ENCODE measurements at regions not wholly inside any gene's neighbourhood (a gene's known extent, or its start where the extent isn't known, plus 50 kb on each side); places are given as distances from the start of the nearest gene placed in this dataset.
"Not testable (repeated sequence)": the region's sequence is repeated elsewhere in the genome, so short reads cannot be mapped to it uniquely, and the experiment has no call there.

- no peak for DNase-seq
Measured at GRCh38 chr3:44108481-44108880, 133.2 kb upstream of the TOPAZ1 start.

DNA sequence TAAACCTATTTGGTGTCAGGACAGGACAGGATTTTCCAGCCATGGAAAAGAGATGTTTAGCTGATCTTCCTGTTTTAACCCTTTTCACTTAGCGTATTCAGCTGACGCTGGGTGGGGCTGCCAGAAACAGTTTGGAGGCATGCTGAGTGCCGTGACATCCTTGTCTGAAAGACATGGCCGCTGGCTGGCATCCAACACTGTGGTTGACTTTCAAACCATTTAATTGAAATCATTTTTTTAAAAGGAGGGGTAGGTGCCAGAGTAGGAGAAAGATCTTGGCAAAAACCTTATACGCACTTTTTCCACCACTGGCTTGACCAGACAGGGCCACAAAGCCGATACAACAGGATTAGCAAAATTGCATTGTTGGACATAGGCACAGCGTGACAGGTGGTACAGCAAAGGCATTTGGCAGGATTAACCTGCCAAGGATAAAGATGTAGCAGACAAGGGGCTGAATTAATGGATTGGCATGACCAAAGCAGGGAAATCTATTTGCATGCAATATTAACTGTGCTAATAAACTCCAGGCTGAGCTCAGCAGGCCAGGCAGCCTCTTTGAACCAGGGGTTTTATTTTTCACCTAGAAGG is 131.8 kb upstream of the TOPAZ1 start:
- no peak for DNase-seq

- no peak for DNase-seq
Measured at GRCh38 chr3:44110648-44111047, 131.0 kb upstream of the TOPAZ1 start.

- no peak for DNase-seq
Measured at GRCh38 chr3:44111482-44111881, 130.2 kb upstream of the TOPAZ1 start.

DNA sequence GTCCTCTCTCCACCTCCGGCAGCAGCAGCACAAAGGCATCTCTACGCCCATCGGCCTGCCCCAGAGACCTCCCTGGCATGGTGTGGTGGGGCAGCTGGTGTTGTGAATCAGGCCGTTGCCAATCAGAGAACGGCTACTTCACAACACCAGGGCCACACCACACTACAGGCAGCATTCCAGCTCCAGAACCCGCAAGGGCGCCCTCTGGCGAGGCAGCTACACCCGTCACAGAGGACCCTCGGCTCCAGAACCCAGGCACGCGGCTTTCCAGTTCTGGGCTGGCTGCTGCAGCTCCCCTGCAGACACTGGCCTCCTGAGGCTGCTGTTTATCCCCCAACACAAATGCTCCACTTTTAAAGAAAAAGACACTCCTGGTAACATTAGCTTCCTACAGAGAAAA is 127.5 kb upstream of the TOPAZ1 start:
- no peak for DNase-seq

GRCh38 chr3:44117239-44117638 is 124.4 kb upstream of the TOPAZ1 start:
- no peak for DNase-seq

DNA sequence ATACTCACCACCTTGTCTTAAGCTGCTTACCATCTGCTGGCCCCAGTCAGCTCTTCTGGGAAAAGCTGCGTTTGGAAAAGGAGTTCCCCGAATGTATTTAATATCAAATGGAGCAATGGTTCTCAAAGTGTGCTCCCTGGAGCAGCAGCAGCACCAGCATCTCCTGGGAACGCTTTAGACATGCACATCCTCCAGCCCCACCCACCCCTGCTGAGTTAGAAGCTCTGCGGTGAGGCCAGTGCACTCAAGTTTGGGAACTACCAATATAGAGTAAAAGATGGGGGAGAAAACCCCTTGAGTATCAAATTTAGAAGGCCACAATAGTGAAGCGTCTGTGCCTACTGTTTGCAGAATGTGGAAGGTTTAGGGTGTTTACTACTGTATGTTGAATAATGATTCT is 124.0 kb upstream of the TOPAZ1 start:
- DNase-seq = no peak

DNA sequence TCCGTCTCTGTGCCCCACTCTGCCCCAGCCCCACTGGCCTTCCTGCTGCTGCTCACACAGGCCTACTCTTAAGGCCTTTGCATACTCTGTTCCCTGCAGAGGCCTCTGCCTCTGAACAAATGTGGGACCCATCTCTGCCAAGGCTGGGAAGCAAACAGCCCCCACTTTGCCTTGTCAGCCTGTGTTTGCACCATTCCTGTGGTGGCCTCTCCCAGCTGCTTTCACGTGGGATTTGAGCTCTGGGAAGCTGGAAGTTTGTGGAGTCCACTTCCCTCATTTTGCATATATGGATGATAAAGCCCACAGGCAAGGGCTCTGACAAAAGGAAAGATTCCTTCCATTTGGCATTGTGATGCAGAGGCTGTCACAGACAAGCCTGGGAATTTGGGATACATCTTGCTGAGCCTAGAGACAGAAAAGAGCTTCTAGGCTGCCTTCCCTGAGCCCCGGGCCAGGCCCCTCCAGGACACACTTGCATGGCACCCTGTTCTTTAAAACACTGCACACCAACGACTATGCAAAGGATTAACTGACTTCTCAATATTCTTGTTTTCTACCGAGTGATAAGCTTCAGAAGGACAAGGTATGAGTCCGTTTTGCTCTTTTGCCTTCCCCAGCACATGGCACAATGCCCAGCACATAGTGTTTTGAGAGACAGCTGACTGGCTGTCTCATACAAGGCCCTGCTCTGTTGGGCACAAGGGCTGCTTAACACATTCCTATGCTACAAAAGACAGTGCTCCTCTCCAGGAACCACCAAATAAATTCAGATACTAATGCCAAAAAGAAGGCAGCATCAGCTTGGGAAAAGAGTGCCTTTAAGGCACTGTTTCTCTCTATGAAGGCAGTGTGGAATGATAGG is 120.7 kb upstream of the TOPAZ1 start:
- no peak for DNase-seq

DNA sequence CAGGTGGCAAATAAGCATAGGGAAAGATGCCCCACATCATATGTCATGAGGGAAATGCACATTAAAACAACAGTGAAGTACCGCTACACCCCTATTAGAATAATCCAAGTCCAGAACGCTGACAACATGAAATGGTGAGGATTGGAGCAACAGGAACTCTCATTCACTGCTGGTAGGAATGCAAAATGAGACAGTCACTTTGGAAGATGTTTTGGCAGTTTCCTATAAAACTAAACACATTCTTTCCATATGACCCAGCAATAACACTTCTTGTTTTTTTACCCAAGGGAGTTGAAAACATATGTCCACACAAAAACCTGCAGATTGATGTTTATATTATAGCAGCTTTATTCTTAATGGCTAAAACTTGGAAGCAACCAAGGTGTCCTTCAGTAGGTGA is 116.4 kb upstream of the TOPAZ1 start:
- DNase-seq = no peak

DNA sequence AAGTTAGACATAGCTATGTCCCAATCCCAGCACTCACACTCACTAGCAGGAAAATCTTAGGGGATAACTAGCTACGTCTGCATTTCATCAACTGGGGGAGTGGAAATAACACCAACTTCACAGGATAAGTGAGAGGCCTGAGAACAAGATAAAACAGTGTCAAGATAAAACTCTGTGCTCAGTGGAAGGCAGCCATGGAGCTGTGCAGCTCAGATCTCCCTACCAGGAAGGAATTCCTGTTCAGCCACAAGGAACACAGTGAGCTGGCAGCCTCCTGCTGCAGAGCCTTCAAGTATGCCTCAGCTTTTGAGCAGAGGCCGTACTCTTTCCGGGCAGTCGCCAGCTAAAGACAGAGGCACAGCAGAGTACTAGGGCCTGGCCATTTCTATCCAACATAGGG is 115.8 kb upstream of the TOPAZ1 start:
- no peak for DNase-seq

- no peak for DNase-seq
Measured at GRCh38 chr3:44128057-44128775, 113.5 kb upstream of the TOPAZ1 start.

DNA sequence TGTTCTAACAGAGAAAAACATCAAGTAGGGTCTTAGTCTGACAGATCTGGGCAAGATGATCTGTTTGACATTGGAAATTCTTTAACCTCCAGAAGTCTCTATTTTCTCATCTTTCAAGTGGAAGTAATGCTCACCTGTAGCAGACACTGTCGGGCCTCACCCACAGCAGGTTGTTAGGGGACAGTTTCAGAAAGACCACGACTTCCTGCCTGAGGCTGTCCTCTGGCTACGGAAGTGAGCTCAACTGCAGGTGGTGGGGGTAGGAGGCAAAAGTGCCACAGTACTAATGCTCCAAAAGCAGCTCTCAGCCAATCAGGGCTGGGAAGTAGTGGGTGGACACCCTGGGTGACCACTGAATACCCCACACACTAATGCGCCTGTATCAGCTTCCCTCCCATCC is 111.4 kb upstream of the TOPAZ1 start:
- DNase-seq = no peak

- DNase-seq = no peak
Measured at GRCh38 chr3:44132061-44132460, 109.6 kb upstream of the TOPAZ1 start.

GRCh38 chr3:44132593-44132992 is 109.1 kb upstream of the TOPAZ1 start:
- no peak for DNase-seq

DNA sequence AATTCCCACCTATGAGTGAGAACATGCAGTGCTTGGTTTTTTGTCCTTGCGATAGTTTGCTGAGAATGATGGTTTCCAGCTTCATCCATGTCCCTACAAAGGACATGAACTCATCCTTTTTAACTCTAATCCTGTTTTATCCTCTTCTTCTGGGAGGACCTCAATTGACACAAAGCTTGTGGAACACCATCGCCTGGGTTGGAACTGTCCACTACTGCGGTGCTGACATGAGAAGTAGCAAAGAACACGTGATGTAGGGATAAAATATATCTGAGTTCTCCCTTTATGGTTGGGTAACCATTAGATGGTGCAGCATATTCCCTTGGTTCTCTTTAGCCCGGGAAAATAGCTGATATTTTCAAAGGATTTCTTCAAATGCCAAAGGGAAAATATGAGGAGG is 105.3 kb upstream of the TOPAZ1 start:
- no peak for DNase-seq

DNA sequence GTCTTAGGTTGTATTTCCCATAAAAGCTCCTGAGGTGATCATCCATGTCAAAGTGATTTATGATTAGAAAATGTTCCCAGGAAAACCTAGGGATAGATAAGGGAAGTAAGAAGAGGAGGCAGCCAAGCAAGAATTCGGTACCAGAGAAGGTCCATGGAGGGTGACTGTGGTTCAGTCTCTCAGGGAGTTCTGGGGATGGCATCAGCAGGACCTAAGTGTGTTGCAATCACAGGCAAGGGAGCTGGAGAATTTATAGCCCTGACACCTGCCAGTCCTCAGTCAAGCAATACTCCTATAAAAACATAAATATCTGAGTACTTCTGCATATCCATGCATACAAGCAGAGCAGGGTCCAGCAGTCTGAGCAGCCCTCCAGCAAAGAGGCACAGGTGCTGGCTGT is 95.6 kb upstream of the TOPAZ1 start:
- no peak for DNase-seq

- DNase-seq = no peak
Measured at GRCh38 chr3:44159696-44160300, 81.9 kb upstream of the TOPAZ1 start.

DNA sequence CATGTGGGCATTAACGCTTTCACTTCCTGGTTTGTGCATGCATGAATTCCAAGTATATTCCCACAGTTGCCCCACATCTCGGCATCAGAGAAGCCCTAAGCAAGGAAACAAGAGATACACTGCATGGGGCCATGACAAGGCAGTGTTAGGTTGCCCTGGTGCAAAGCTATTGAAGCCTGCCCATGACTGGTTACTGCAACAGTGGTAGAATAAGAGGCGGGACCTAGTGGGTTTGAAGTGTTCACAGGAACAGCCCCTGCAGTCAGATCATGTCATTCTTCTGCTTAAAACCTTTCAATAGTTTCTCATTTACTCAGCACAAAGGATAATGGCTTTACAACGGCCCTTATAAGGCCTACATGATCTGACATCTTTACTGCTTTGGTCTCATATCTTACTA is 80.9 kb upstream of the TOPAZ1 start:
- no peak for DNase-seq

DNA sequence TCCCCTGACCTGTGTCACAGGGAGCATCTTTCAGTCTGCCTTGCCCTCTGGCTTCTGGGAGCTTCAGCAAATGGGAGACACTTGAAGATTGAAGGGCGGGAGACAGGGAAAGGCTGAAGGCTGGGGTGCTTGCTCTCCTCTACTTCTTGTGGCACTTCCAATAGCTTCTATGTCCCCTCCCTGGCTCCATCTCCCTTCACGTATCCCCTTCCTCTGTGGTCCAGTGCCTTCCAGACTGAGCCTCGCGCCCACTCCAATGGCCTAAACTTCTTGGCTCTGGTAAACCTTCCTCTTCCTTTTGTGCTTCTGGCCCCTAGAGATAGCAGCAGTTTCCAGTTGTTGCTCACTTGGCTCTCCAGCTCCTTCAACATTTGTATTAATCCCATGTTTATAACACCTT is 69.8 kb upstream of the TOPAZ1 start:
- DNase-seq = no peak

DNA sequence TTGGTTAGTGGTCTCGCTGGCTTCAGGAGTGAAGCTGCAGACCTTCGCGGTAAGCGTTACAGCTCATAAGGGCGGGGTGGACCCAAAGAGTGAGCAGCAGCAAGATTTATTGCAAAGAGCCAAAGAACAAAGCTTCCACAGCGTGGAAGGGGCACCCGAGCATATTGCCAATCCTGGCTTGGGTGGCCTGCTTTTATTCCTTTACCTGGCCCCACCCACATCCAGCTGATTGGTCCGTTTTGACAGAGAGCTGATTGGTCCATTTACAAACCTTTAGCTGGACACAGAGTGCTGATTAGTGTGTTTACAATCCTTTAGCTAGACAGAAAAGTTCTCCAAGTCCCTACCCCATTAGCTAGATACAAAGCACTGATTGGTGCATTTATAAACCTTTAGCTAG is 69.0 kb upstream of the TOPAZ1 start:
- DNase-seq = not testable (repeated sequence)

DNA sequence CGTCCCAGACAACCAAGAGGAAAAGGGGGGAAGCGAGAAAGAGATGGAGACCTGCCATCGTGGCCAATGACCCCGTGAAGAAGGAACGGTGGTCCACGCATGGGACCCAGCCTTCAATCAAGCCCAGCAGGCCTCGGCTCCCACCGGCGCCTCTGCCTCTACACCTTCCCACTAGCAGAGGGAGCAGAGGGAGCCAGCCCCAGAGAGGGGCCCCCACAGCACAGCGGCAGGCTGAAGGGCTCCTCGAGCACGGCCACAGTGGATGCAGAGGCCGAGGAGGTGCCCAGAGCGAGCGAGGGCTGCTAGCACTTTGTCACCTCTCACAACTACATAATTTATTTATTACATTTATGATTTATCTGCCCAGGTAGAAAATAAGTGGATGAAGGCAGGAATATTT is 68.4 kb upstream of the TOPAZ1 start:
- DNase-seq = no peak

- DNase-seq = no peak
Measured at GRCh38 chr3:44175070-44175469, 66.6 kb upstream of the TOPAZ1 start.

DNA sequence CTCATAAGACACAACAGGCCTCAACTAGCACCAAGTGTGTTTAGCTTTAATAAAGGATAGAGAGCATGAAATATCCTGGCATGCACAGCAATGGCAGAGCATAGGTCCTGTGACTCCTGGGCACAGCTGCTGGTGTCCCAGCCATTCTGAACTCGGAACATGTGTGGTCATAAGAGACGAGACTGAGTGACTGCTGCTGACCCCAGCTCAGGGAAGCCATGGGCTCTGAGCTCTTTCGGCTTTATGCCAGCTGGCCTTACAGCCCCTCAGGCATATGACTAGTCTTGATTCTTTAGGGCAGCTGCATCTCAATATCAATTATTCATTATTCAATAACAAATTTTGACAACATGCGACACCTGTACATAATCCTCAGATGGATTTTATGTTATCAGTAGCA is 62.4 kb upstream of the TOPAZ1 start:
- no peak for DNase-seq
